ENCODE measurements at regions not wholly inside any gene's neighbourhood (a gene's known extent, or its start where the extent isn't known, plus 50 kb on each side); places are given as distances from the start of the nearest gene placed in this dataset.

DNA sequence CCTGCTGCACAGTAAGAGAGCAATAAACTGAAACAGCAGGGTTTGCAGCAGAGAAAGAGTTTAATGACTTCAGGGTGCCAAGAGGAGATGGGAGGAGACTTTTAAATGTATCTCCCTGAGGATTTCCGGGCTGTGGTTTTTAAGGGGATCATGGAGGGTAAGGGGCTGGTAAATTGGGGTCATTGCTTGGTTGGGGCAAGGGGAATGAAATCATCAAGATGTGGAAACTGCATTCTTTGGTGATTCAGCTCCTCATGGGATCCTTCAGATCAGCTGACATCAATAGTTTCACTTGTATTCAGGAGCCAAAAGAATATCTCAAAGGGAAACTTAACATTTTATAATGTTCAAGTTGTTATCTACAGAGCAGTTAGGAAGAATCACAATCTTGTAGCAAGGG lies 174.3 kb upstream of the ANXA10 start:
- Histone ChIP-seq H3K9me2 (ENCODE audit: low read depth, low read length) (no peaks in the 10 kb centered on the region), H3F3A (ENCODE audit: insufficient read depth, low read length) (no peaks in the 10 kb centered on the region), H3K27me3 (ENCODE audit: insufficient read depth, low read length) (no peaks in the 10 kb centered on the region), H2AFZ (ENCODE audit: low read length) (no peak overlapping the region), H3K27ac (ENCODE audit: low read depth, low read length, poor library complexity, severe bottlenecking) (no peak overlapping the region), H3K79me2 (ENCODE audit: insufficient read depth, low read length) (no peaks in the 10 kb centered on the region), H3K4me2 (ENCODE audit: low read length) (no peak overlapping the region), H3K4me1 (ENCODE audit: insufficient read depth, low read length, severe bottlenecking) (no peaks in the 10 kb centered on the region), H3K36me3 (ENCODE audit: insufficient read depth, low read length) (no peaks in the 10 kb centered on the region), H3K4me3 (ENCODE audit: low read depth, low read length, poor library complexity, severe bottlenecking) (no peak overlapping the region), H3K9ac (ENCODE audit: low read length) (no peak overlapping the region), H4K20me1 (ENCODE audit: insufficient read depth, low read length) (no peaks in the 10 kb centered on the region), H3K9me3 (ENCODE audit: low read length) (no peaks in the 10 kb centered on the region)
- no peak for TF ChIP-seq EZH2 (IDR thresholded peaks at IDR 0.05; ENCODE audit: borderline replicate concordance, low read length)
- TF ChIP-seq, protein P1, sequence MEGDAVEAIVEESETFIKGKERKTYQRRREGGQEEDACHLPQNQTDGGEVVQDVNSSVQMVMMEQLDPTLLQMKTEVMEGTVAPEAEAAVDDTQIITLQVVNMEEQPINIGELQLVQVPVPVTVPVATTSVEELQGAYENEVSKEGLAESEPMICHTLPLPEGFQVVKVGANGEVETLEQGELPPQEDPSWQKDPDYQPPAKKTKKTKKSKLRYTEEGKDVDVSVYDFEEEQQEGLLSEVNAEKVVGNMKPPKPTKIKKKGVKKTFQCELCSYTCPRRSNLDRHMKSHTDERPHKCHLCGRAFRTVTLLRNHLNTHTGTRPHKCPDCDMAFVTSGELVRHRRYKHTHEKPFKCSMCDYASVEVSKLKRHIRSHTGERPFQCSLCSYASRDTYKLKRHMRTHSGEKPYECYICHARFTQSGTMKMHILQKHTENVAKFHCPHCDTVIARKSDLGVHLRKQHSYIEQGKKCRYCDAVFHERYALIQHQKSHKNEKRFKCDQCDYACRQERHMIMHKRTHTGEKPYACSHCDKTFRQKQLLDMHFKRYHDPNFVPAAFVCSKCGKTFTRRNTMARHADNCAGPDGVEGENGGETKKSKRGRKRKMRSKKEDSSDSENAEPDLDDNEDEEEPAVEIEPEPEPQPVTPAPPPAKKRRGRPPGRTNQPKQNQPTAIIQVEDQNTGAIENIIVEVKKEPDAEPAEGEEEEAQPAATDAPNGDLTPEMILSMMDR (IDR thresholded peaks at IDR 0.05; ENCODE audit: low read length) = no peak

DNA sequence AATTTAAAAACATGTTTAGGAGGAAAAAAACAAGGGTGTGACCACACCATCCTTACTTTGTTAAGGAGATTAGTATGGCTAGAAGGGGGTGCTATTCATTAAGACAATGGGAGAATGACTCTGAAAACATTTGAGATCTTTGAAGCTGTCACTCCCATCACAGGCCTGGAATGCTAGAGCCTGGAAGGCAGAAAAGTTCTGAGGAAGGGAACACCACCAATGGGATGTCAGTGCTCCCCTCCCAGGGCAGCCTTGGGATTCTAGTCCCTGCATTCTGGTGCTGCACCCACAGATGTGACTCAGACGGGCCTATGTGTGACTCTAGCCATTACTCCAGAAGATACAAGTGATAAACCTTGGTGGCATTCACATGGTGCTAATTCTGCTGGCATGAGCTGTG lies 162.2 kb upstream of the ANXA10 start:
- no peaks in the 10 kb centered on the region for H3K9me2 ChIP-seq (ENCODE audit: low read depth, low read length)
- H3K27ac ChIP-seq (ENCODE audit: low read depth, low read length, poor library complexity, severe bottlenecking) = no peak overlapping the region
- no peaks in the 10 kb centered on the region for H3K4me1 ChIP-seq (ENCODE audit: insufficient read depth, low read length, severe bottlenecking)
- no peaks in the 10 kb centered on the region for H4K20me1 ChIP-seq (ENCODE audit: insufficient read depth, low read length)
- H3K79me2 ChIP-seq (ENCODE audit: insufficient read depth, low read length) = no peaks in the 10 kb centered on the region
- no peaks in the 10 kb centered on the region for H3K9me3 ChIP-seq (ENCODE audit: low read length)
- H3K27me3 ChIP-seq (ENCODE audit: insufficient read depth, low read length) = no peaks in the 10 kb centered on the region
- H3K4me2 ChIP-seq (ENCODE audit: low read length) = no peak overlapping the region
- no peak overlapping the region for H2AFZ ChIP-seq (ENCODE audit: low read length)
- TF ChIP-seq, protein P1 (IDR thresholded peaks at IDR 0.05; ENCODE audit: low read length) = no peak
- TF ChIP-seq EZH2 (IDR thresholded peaks at IDR 0.05; ENCODE audit: borderline replicate concordance, low read length) = no peak
- no peak overlapping the region for H3K4me3 ChIP-seq (ENCODE audit: low read depth, low read length, poor library complexity, severe bottlenecking)
- H3K9ac ChIP-seq (ENCODE audit: low read length) = no peak overlapping the region
- no peaks in the 10 kb centered on the region for H3F3A ChIP-seq (ENCODE audit: insufficient read depth, low read length)
- no peaks in the 10 kb centered on the region for H3K36me3 ChIP-seq (ENCODE audit: insufficient read depth, low read length)

- Histone ChIP-seq H3K9ac (ENCODE audit: low read length) (no peak overlapping the region), H3K4me3 (ENCODE audit: low read depth, low read length, poor library complexity, severe bottlenecking) (no peak overlapping the region), H3K27ac (ENCODE audit: low read depth, low read length, poor library complexity, severe bottlenecking) (no peak overlapping the region), H4K20me1 (ENCODE audit: insufficient read depth, low read length) (no peaks in the 10 kb centered on the region), H3K9me2 (ENCODE audit: low read depth, low read length) (no peaks in the 10 kb centered on the region), H3K4me1 (ENCODE audit: insufficient read depth, low read length, severe bottlenecking) (no peaks in the 10 kb centered on the region), H2AFZ (ENCODE audit: low read length) (no peak overlapping the region), H3K9me3 (ENCODE audit: low read length) (no peaks in the 10 kb centered on the region), H3K4me2 (ENCODE audit: low read length) (no peak overlapping the region), H3F3A (ENCODE audit: insufficient read depth, low read length) (no peaks in the 10 kb centered on the region), H3K36me3 (ENCODE audit: insufficient read depth, low read length) (no peaks in the 10 kb centered on the region), H3K79me2 (ENCODE audit: insufficient read depth, low read length) (no peaks in the 10 kb centered on the region), H3K27me3 (ENCODE audit: insufficient read depth, low read length) (no peaks in the 10 kb centered on the region)
- TF ChIP-seq, protein P1 (IDR thresholded peaks at IDR 0.05; ENCODE audit: low read length) = no peak
- no peak for TF ChIP-seq EZH2 (IDR thresholded peaks at IDR 0.05; ENCODE audit: borderline replicate concordance, low read length)
Measured at GRCh38 chr4:167934216-167934615, 158.1 kb upstream of the ANXA10 start.
